B cell (primary cell): ENCODE measurements at regions not wholly inside any gene's neighbourhood (a gene's known extent, or its start where the extent isn't known, plus 50 kb on each side); places are given as distances from the start of the nearest gene placed in this dataset.

Experiments
- CTCF ChIP-seq: fragments of 200-600 bp; IDR thresholded peaks from one replicate; pipeline ENCODE4 v1.8.0; 2022; ENCODE audit warnings: antibody characterized with exemption, mild to moderate bottlenecking
- EZH2 ChIP-seq: IDR thresholded peaks from 2 replicates; pipeline ENCODE4 v1.6.1; 2012; ENCODE audit warnings: borderline replicate concordance, low read depth, mild to moderate bottlenecking, moderate library complexity, low read length; ENCODE audit not compliant: insufficient read depth, poor library complexity, severe bottlenecking

DNA sequence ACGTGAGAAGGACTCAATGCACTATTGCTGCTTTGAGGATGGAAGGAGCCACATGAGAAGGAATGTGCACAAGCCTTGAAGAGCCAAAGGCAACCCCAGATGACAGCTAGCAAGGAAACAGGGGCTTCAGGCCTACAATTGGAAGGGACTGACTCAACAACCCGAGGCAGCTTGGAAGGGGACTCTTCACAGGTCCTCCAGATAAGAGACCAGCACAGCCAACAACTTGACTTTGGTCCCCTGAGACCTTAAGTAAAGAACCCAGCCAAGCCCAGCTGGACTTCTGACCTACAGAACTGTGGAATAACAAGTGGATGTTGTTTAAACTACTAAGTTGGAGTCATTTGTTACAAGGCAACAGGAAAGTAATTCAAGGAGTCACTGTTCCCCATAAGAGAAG, 277.2 kb downstream of the SUCLG1 start:
- TF ChIP-seq CTCF (no peak), EZH2 (no peak)
